HEK293 (cell line): ENCODE measurements at regions not wholly inside any gene's neighbourhood (a gene's known extent, or its start where the extent isn't known, plus 50 kb on each side); places are given as distances from the start of the nearest gene placed in this dataset.

ENCODE experiments used
- CTCF ChIA-PET: fragments of 350-600 bp; formaldehyde crosslinking; extraction: SDS; loops from one replicate; lab custom pipeline; 2021; ENCODE audit warnings: antibody characterized with exemption; lab: Yijun Ruan, JAX
- POLR2A ChIA-PET: fragments of 300-600 bp; formaldehyde crosslinking; extraction: SDS; loops from one replicate; lab custom pipeline; 2020; ENCODE audit warnings: antibody characterized with exemption, inconsistent platforms; lab: Yijun Ruan, JAX
- H3K27ac ChIP-seq: fragments of 200-500 bp; sonication (Bioruptor generic); 2 replicates; pipeline ENCODE4 v1.5.1; 2014; ENCODE audit warnings: low read depth, low read length, control low read depth, inconsistent platforms; ENCODE audit errors: extremely low read depth
- H3K36me3 ChIP-seq, 2 experiments: fragments of 200-500 bp in 1 of 2; sonication (Bioruptor generic) in 1 of 2; 1 replicate in 1 of 2; 2 replicates in 1 of 2; pipeline ENCODE4 v1.5.1; 2014 to 2017; ENCODE audit warnings: inconsistent platforms in 2 of 2, low read length in 2 of 2; ENCODE audit not compliant: control insufficient read depth in 2 of 2, insufficient read depth in 1 of 2
- H3K4me1 ChIP-seq: fragments of 200-500 bp; sonication (Bioruptor generic); 2 replicates; pipeline ENCODE4 v1.5.1; 2014; ENCODE audit warnings: mild to moderate bottlenecking, low read length, inconsistent platforms; ENCODE audit not compliant: control insufficient read depth, insufficient read depth
- H3K4me3 ChIP-seq: 2 replicates; pipeline ENCODE4 v1.5.1; 2011; ENCODE audit warnings: low read depth, mild to moderate bottlenecking, control low read depth, low read length, moderate library complexity
- H3K9me3 ChIP-seq: fragments of 200-500 bp; sonication (Bioruptor generic); 2 replicates; pipeline ENCODE4 v1.5.1; 2014; ENCODE audit warnings: low read depth, low read length, inconsistent platforms; ENCODE audit not compliant: control insufficient read depth, insufficient read depth
- BCL11B ChIP-seq: fragments of 450-650 bp; formaldehyde crosslinking; IDR thresholded peaks from 2 replicates; pipeline ENCODE4 v1.5.1; 2016; ENCODE audit warnings: low read depth, missing biosample characterization, missing genetic modification characterization
- KLF16 ChIP-seq: fragments of 450-650 bp; formaldehyde crosslinking; IDR thresholded peaks from 2 replicates; pipeline ENCODE4 v1.5.1; 2017; ENCODE audit warnings: missing biosample characterization, missing genetic modification characterization
- MYNN ChIP-seq: fragments of 450-650 bp; formaldehyde crosslinking; IDR thresholded peaks from 2 replicates; pipeline ENCODE4 v1.5.1; 2016; ENCODE audit warnings: missing biosample characterization, missing genetic modification characterization, borderline replicate concordance
- OSR2 ChIP-seq: fragments of 450-650 bp; formaldehyde crosslinking; IDR thresholded peaks from 2 replicates; pipeline ENCODE4 v1.5.1; 2016; ENCODE audit warnings: missing biosample characterization, missing genetic modification characterization
- SCRT2 ChIP-seq: fragments of 450-650 bp; formaldehyde crosslinking; IDR thresholded peaks from 2 replicates; pipeline ENCODE4 v1.5.1; 2016; ENCODE audit warnings: missing biosample characterization, missing genetic modification characterization
- SP3 ChIP-seq: fragments of 450-650 bp; formaldehyde crosslinking; IDR thresholded peaks from 2 replicates; pipeline ENCODE4 v1.5.1; 2016; ENCODE audit warnings: missing biosample characterization, missing genetic modification characterization
- SP7 ChIP-seq: fragments of 450-650 bp; formaldehyde crosslinking; IDR thresholded peaks from 2 replicates; pipeline ENCODE4 v1.5.1; 2016; ENCODE audit warnings: missing biosample characterization, missing genetic modification characterization
- YY1 ChIP-seq: fragments of 450-650 bp; formaldehyde crosslinking; IDR thresholded peaks from 2 replicates; pipeline ENCODE4 v1.5.1; 2018; ENCODE audit warnings: missing biosample characterization, missing genetic modification characterization
- ZBTB48 ChIP-seq: fragments of 450-650 bp; formaldehyde crosslinking; IDR thresholded peaks from 2 replicates; pipeline ENCODE4 v1.5.1; 2016; ENCODE audit warnings: missing biosample characterization, missing genetic modification characterization
- ZNF521 ChIP-seq: fragments of 450-650 bp; formaldehyde crosslinking; IDR thresholded peaks from 2 replicates; pipeline ENCODE4 v1.5.1; 2017; ENCODE audit warnings: missing biosample characterization, mild to moderate bottlenecking, missing genetic modification characterization
- ZNF544 ChIP-seq: fragments of 450-650 bp; formaldehyde crosslinking; IDR thresholded peaks from 2 replicates; pipeline ENCODE4 v1.5.0; 2017; ENCODE audit warnings: missing biosample characterization, missing genetic modification characterization
- ZNF549 ChIP-seq: fragments of 450-650 bp; IDR thresholded peaks from 2 replicates; pipeline ENCODE4 v1.5.1; 2018; ENCODE audit warnings: missing biosample characterization, missing genetic modification characterization, mild to moderate bottlenecking, inconsistent platforms, moderate library complexity
- ZNF560 ChIP-seq: fragments of 450-650 bp; formaldehyde crosslinking; IDR thresholded peaks from 2 replicates; pipeline ENCODE4 v1.5.1; 2017; ENCODE audit warnings: missing biosample characterization, missing genetic modification characterization, borderline replicate concordance
- ZNF571 ChIP-seq: fragments of 450-650 bp; formaldehyde crosslinking; IDR thresholded peaks from 2 replicates; pipeline ENCODE4 v1.5.0; 2017; ENCODE audit warnings: missing biosample characterization, missing genetic modification characterization
- ZNF670 ChIP-seq: fragments of 450-650 bp; formaldehyde crosslinking; IDR thresholded peaks from 2 replicates; pipeline ENCODE4 v1.5.1; 2016; ENCODE audit warnings: missing biosample characterization, missing genetic modification characterization, low read depth
- ZXDB ChIP-seq: fragments of 450-650 bp; formaldehyde crosslinking; IDR thresholded peaks from 2 replicates; pipeline ENCODE4 v1.5.1; 2016; ENCODE audit warnings: missing biosample characterization, missing genetic modification characterization
- TF ChIP-seq, protein P1 (sequence below): fragments of 450-650 bp; formaldehyde crosslinking; IDR thresholded peaks from 2 replicates; pipeline ENCODE4 v1.5.1; 2017; ENCODE audit warnings: missing biosample characterization, missing genetic modification characterization
- TF ChIP-seq, protein P2 (sequence below): fragments of 450-650 bp; formaldehyde crosslinking; IDR thresholded peaks from 2 replicates; pipeline ENCODE4 v1.5.1; 2016; ENCODE audit warnings: missing biosample characterization, missing genetic modification characterization
- TF ChIP-seq, protein P3 (sequence below): fragments of 450-650 bp; formaldehyde crosslinking; IDR thresholded peaks from 2 replicates; pipeline ENCODE4 v1.5.1; 2017; ENCODE audit warnings: missing biosample characterization, mild to moderate bottlenecking, missing genetic modification characterization, moderate library complexity
- TF ChIP-seq, protein P4 (sequence below): fragments of 450-650 bp; formaldehyde crosslinking; conservative IDR thresholded peaks from 2 replicates; pipeline ENCODE4 v1.5.1; 2016; ENCODE audit warnings: low read depth, missing biosample characterization, missing genetic modification characterization

DNA sequence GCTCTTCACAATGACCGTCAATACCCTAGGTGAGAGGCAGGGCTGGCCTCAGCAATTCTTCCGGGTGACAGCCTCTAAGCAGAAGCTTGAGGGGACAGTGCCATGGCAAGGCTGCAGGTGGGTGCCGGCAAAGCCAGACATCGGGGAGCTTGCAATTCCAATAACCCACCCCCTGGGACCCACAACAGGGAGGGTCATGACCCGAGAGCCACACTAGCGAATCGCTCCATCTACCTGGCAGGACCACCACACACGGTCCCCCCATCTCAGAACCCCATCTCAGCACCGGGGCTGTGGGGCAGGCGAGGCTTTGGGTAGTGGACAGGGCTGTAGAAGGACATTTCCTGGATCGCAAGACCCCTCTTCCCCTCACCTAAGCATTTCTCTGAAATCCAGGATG is 177.2 kb downstream of the ACKR3 start:
- no peaks in the 10 kb centered on the region for H3K36me3 ChIP-seq
- H3K27ac ChIP-seq: no peak overlapping the region
- H3K4me1 ChIP-seq: no peaks in the 10 kb centered on the region
- TF ChIP-seq ZXDB (tag by site-specific recombination): no peak
- TF ChIP-seq, protein P1, sequence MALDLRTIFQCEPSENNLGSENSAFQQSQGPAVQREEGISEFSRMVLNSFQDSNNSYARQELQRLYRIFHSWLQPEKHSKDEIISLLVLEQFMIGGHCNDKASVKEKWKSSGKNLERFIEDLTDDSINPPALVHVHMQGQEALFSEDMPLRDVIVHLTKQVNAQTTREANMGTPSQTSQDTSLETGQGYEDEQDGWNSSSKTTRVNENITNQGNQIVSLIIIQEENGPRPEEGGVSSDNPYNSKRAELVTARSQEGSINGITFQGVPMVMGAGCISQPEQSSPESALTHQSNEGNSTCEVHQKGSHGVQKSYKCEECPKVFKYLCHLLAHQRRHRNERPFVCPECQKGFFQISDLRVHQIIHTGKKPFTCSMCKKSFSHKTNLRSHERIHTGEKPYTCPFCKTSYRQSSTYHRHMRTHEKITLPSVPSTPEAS (tag by site-specific recombination): no peak
- TF ChIP-seq SCRT2 (tag by site-specific recombination): no peak
- TF ChIP-seq, all 188 proteins: peak for 0
- H3K4me3 ChIP-seq: no peak overlapping the region
- ChIA-PET POLR2A (no interaction called here), CTCF (interaction anchor here (0.6 kb wide), 1 partner anchor 234 kb away, joined by 3 read pairs; no protein-coding TSS in a partner anchor)
- H3K9me3 ChIP-seq: no peaks in the 10 kb centered on the region

DNA sequence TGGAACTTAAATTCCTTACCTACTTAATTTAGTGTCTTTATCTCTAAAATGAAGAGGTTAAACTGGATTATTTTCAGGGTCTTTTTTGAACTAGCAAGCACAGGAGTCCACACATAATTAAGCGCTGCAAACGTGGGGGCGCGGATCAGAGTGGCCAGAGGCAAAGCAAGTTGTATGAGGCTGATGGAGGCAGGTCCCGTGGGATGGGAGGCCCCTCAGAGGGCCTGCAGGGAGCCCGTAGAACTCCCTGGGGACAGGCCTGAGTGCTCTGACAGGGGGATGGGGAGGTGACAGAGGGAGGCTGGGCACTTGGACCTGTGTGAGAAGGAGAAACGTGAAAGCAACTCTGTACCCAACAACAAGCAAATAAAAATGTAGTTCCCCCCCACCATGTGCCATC is 177.8 kb downstream of the ACKR3 start:
- ChIA-PET CTCF (no interaction called here), POLR2A (no interaction called here)
- Histone ChIP-seq H3K27ac (no peak overlapping the region), H3K9me3 (no peaks in the 10 kb centered on the region), H3K36me3 (no peaks in the 10 kb centered on the region), H3K4me3 (no peak overlapping the region), H3K4me1 (no peaks in the 10 kb centered on the region)
- TF ChIP-seq YY1 (tag by site-specific recombination) (no peak), MYNN (tag by site-specific recombination) (no peak), ZBTB48 (tag by site-specific recombination) (no peak), SCRT2 (tag by site-specific recombination) (no peak)
- TF ChIP-seq, protein P2, sequence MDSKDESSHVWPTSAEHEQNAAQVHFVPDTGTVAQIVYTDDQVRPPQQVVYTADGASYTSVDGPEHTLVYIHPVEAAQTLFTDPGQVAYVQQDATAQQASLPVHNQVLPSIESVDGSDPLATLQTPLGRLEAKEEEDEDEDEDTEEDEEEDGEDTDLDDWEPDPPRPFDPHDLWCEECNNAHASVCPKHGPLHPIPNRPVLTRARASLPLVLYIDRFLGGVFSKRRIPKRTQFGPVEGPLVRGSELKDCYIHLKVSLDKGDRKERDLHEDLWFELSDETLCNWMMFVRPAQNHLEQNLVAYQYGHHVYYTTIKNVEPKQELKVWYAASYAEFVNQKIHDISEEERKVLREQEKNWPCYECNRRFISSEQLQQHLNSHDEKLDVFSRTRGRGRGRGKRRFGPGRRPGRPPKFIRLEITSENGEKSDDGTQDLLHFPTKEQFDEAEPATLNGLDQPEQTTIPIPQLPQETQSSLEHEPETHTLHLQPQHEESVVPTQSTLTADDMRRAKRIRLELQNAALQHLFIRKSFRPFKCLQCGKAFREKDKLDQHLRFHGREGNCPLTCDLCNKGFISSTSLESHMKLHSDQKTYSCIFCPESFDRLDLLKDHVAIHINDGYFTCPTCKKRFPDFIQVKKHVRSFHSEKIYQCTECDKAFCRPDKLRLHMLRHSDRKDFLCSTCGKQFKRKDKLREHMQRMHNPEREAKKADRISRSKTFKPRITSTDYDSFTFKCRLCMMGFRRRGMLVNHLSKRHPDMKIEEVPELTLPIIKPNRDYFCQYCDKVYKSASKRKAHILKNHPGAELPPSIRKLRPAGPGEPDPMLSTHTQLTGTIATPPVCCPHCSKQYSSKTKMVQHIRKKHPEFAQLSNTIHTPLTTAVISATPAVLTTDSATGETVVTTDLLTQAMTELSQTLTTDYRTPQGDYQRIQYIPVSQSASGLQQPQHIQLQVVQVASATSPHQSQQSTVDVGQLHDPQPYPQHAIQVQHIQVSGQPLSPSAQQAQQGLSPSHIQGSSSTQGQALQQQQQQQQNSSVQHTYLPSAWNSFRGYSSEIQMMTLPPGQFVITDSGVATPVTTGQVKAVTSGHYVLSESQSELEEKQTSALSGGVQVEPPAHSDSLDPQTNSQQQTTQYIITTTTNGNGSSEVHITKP (tag by site-specific recombination): no peak

DNA sequence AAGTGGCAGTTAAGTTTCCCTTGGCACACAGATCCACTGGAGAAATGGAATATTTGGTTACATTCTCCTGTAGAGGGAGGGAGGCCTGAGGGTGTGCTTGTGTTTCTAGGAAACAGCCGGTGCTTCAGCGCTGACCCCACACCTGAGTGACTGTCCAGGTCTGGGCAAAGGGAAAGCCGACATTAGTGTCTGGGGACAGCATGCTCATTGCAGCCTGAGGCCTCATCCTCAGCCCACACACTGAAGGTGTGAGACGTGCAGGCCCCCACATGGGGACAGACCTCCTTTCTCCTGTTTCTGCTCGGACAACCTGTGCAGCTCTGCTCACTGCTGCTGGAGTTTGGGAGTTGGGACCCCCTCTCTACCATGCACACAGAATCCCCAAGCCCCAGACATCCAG is 178.3 kb downstream of the ACKR3 start:
- Histone ChIP-seq H3K36me3 (no peaks in the 10 kb centered on the region), H3K4me3 (no peak overlapping the region), H3K4me1 (no peaks in the 10 kb centered on the region), H3K9me3 (no peaks in the 10 kb centered on the region)
- POLR2A ChIA-PET: no interaction called here
- CTCF ChIA-PET: no interaction called here
- no peak for TF ChIP-seq ZNF560 (tag by site-specific recombination)
- no peak for TF ChIP-seq ZNF549
- TF ChIP-seq OSR2 (tag by site-specific recombination): no peak
- TF ChIP-seq, protein P3, sequence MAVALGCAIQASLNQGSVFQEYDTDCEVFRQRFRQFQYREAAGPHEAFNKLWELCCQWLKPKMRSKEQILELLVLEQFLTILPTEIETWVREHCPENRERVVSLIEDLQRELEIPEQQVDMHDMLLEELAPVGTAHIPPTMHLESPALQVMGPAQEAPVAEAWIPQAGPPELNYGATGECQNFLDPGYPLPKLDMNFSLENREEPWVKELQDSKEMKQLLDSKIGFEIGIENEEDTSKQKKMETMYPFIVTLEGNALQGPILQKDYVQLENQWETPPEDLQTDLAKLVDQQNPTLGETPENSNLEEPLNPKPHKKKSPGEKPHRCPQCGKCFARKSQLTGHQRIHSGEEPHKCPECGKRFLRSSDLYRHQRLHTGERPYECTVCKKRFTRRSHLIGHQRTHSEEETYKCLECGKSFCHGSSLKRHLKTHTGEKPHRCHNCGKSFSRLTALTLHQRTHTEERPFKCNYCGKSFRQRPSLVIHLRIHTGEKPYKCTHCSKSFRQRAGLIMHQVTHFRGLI: no peak
- no peak for TF ChIP-seq ZNF670 (tag by site-specific recombination)
- TF ChIP-seq, all 188 proteins: peak for 0
- no peak overlapping the region for H3K27ac ChIP-seq

DNA sequence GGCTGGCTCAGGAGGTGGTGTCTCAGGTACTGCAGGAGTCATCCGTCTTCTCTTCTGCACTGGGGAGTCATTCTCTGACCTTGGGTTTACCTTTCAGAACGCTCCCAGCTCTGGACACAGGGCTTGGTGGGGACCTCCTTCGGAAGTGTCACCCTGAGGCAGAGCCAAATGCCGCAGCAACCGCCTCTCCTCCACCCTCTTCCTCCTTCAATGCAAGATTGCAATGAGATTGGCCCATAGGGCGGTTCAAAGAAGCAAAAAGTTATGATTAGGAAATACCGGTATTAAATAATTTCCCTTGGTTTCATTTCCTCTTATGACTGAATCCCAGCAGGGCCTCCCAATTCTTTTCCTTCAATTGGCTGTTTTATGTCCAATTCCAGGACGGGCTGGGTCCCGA is 178.8 kb downstream of the ACKR3 start:
- POLR2A ChIA-PET: no interaction called here
- TF ChIP-seq SP3 (no peak), BCL11B (no peak), ZNF544 (tag by site-specific recombination) (no peak), ZNF571 (tag by site-specific recombination) (no peak), ZNF521 (tag by site-specific recombination) (no peak), KLF16 (tag by site-specific recombination) (no peak), SP7 (tag by site-specific recombination) (no peak)
- TF ChIP-seq, protein P4, sequence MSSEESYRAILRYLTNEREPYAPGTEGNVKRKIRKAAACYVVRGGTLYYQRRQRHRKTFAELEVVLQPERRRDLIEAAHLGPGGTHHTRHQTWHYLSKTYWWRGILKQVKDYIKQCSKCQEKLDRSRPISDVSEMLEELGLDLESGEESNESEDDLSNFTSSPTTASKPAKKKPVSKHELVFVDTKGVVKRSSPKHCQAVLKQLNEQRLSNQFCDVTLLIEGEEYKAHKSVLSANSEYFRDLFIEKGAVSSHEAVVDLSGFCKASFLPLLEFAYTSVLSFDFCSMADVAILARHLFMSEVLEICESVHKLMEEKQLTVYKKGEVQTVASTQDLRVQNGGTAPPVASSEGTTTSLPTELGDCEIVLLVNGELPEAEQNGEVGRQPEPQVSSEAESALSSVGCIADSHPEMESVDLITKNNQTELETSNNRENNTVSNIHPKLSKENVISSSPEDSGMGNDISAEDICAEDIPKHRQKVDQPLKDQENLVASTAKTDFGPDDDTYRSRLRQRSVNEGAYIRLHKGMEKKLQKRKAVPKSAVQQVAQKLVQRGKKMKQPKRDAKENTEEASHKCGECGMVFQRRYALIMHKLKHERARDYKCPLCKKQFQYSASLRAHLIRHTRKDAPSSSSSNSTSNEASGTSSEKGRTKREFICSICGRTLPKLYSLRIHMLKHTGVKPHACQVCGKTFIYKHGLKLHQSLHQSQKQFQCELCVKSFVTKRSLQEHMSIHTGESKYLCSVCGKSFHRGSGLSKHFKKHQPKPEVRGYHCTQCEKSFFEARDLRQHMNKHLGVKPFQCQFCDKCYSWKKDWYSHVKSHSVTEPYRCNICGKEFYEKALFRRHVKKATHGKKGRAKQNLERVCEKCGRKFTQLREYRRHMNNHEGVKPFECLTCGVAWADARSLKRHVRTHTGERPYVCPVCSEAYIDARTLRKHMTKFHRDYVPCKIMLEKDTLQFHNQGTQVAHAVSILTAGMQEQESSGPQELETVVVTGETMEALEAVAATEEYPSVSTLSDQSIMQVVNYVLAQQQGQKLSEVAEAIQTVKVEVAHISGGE (tag by site-specific recombination): no peak

More for the DNA sequence above, 178.8 kb downstream of the ACKR3 start:
- CTCF ChIA-PET: no interaction called here
- H3K27ac ChIP-seq: no peak overlapping the region
- H3K4me1 ChIP-seq: no peaks in the 10 kb centered on the region
- no peaks in the 10 kb centered on the region for H3K36me3 ChIP-seq
- H3K4me3 ChIP-seq: no peak overlapping the region
- H3K9me3 ChIP-seq: no peaks in the 10 kb centered on the region
